ENCODE measurements at regions not wholly inside any gene's neighbourhood (a gene's known extent, or its start where the extent isn't known, plus 50 kb on each side); places are given as distances from the start of the nearest gene placed in this dataset.
"Not testable (repeated sequence)": the region's sequence is repeated elsewhere in the genome, so short reads cannot be mapped to it uniquely, and the experiment has no call there.

GRCh38 chr13:109301276-109301675 is 485.1 kb downstream of the IRS2 start:
- no peak for DNase-seq (ENCODE audit: low read depth in 3 of 3, low spot score in 2 of 3)

GRCh38 chr13:109297628-109298027 is 488.8 kb downstream of the IRS2 start:
- no peak for DNase-seq (ENCODE audit: low read depth in 3 of 3, low spot score in 2 of 3)

- DNase-seq (ENCODE audit: low read depth in 3 of 3, low spot score in 2 of 3) = no peak
These were observed 493.2 kb downstream of the IRS2 start for GRCh38 chr13:109293166-109293565.

- DNase-seq (ENCODE audit: low read depth in 3 of 3, low spot score in 2 of 3) = no peak
These were observed 498.2 kb downstream of the IRS2 start for GRCh38 chr13:109288151-109288709.

GRCh38 chr13:109287553-109287952 is 498.8 kb downstream of the IRS2 start:
- DNase-seq (ENCODE audit: low read depth in 3 of 3, low spot score in 2 of 3) = no peak

- no peak for DNase-seq (ENCODE audit: low read depth in 3 of 3, low spot score in 2 of 3)
These were observed 500.8 kb downstream of the IRS2 start for GRCh38 chr13:109285586-109285985.

- DNase-seq (ENCODE audit: low read depth in 3 of 3, low spot score in 2 of 3) = no peak
These were observed 504.3 kb downstream of the IRS2 start for GRCh38 chr13:109281903-109282635.

- no peak for DNase-seq (ENCODE audit: low read depth in 3 of 3, low spot score in 2 of 3)
These were observed 505.1 kb downstream of the IRS2 start for GRCh38 chr13:109281017-109281902.

GRCh38 chr13:109276261-109276660 is 510.1 kb downstream of the IRS2 start:
- no peak for DNase-seq (ENCODE audit: low read depth in 3 of 3, low spot score in 2 of 3)

GRCh38 chr13:109275852-109276251 is 510.5 kb downstream of the IRS2 start:
- DNase-seq (ENCODE audit: low read depth in 3 of 3, low spot score in 2 of 3) = peak in 1 of 3 donors; percentile 7

- DNase-seq (ENCODE audit: low read depth in 3 of 3, low spot score in 2 of 3) = no peak
These were observed 511.1 kb downstream of the IRS2 start for GRCh38 chr13:109275139-109275745.

GRCh38 chr13:109274188-109274821 is 512.1 kb downstream of the IRS2 start:
- no peak for DNase-seq (ENCODE audit: low read depth in 3 of 3, low spot score in 2 of 3)

GRCh38 chr13:109273326-109273751 is 513.0 kb downstream of the IRS2 start:
- no peak for DNase-seq (ENCODE audit: low read depth in 3 of 3, low spot score in 2 of 3)

GRCh38 chr13:109272595-109273325 is 513.6 kb downstream of the IRS2 start:
- no peak for DNase-seq (ENCODE audit: low read depth in 3 of 3, low spot score in 2 of 3)

GRCh38 chr13:109271555-109272541 is 514.5 kb downstream of the IRS2 start:
- DNase-seq (ENCODE audit: low read depth in 3 of 3, low spot score in 2 of 3) = no peak

- DNase-seq (ENCODE audit: low read depth in 3 of 3, low spot score in 2 of 3) = no peak
These were observed 515.3 kb downstream of the IRS2 start for GRCh38 chr13:109271061-109271460.

GRCh38 chr13:109269381-109269780 is 517.0 kb downstream of the IRS2 start:
- not testable (repeated sequence) for DNase-seq (ENCODE audit: low read depth in 3 of 3, low spot score in 2 of 3)

GRCh38 chr13:109268492-109268891 is 517.9 kb downstream of the IRS2 start:
- not testable (repeated sequence) for DNase-seq (ENCODE audit: low read depth in 3 of 3, low spot score in 2 of 3)

- not testable (repeated sequence) for DNase-seq (ENCODE audit: low read depth in 3 of 3, low spot score in 2 of 3)
These were observed 519.0 kb downstream of the IRS2 start for GRCh38 chr13:109267400-109267799.

Data from right renal cortex interstitium (tissue), 3 donors.